ENCODE measurements at regions not wholly inside any gene's neighbourhood (a gene's known extent, or its start where the extent isn't known, plus 50 kb on each side); places are given as distances from the start of the nearest gene placed in this dataset.

DNA sequence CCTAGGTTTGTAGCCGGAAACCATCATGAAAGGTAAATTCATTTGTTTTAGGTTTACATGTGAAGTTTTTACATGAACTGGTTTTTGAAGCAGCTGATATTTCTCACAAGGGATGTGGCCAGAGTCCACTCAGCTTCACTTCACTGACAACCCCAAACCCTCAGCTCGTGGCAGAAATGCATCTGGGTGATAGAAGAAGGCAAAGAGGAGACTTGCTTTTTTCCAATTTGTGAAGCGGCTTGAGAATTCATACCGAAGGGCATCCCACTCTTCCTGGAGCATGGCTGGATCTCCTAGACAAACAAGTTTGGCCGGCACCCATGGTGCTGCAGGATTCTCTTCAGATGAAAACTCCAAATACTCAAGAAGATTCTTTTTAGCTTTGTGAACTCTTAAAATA lies 392.8 kb upstream of the CNR1 start:
- DNase-seq: no peak

DNA sequence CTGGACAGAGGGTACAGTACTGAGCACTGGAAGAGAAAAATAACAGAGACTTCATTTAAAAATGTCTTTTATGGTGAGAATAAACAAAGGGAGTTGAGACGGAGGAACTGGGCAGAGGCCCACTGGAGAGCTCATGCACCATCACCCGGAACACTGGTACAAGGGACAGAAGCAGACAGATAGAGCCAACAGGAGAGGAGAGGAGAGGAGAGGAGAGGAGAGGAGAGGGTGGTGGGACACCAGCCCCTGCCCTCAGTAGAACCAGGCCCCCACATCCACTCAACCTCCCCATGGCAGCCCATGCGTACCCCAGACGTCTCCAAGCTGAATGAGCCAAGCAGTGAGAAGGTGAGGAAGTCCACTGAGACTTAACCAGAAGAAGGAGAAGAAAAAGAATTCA lies 390.5 kb upstream of the CNR1 start:
- no peak for DNase-seq

DNA sequence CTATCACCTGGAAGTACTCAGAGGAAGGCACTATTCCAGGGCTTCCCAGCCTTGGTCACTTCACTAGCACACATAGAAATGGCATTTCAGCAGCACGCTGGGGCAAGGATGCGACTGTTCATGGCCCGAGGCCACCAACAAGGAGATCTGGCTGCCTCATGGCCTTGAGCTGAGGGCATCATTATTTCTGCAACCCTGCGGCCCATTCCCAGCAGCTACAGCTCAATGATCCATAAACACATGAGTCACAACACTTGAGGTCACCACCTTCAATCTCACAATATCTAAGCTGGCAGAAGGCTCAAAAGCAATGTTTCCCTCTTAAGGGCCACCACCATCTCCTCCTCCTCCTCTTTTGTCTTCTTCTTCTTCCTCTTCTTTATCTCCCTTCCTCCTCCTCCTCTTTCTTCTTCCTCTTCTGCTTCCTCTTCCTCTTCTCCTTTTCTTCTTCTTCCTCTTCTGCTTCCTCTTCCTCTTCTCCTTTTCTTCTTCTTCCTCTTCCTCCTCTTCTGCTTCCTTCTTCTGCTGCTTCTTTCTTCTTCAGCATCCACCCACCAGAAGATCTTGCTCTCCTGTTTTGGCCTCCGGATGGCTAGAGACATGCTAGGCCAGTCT lies 382.9 kb upstream of the CNR1 start:
- DNase-seq: no peak

DNA sequence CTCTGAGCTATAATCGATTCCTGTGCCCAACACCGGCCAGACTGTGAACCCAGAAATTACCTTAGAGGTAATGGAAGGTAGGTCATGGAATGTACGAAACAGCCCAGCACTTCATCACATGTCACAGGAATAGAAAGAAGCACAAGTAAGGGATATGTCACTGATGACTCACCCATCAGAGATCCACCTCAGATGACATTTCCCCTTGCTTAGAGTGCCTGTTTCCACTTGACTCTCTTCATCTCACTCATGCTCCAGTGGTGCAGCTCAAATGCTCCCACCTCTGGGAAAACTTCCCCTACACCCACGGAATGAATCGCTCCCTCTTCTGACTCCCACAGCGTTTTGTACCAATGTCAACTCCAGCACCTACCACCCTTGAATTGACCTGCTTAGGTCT lies 381.6 kb upstream of the CNR1 start:
- no peak for DNase-seq

DNA sequence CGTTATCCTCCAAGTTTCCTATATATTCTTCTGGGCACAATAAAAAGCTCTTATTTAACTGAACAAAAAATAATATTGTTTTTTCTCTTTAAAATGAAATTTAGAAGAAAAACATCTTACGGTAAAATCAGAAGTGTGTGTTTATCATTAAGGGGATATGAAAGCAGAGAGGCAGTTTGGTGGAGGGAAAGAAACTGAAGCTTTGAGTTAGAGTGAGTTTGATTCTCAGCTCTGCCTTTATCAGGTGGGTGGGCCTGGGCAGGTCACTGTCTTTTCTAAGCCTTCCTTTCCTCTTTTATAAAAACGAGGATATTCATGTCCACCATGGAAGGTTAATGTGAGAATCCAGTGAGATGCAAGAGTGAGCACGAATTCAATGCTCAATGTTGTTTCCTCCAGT lies 379.8 kb upstream of the CNR1 start:
- no peak for DNase-seq

DNA sequence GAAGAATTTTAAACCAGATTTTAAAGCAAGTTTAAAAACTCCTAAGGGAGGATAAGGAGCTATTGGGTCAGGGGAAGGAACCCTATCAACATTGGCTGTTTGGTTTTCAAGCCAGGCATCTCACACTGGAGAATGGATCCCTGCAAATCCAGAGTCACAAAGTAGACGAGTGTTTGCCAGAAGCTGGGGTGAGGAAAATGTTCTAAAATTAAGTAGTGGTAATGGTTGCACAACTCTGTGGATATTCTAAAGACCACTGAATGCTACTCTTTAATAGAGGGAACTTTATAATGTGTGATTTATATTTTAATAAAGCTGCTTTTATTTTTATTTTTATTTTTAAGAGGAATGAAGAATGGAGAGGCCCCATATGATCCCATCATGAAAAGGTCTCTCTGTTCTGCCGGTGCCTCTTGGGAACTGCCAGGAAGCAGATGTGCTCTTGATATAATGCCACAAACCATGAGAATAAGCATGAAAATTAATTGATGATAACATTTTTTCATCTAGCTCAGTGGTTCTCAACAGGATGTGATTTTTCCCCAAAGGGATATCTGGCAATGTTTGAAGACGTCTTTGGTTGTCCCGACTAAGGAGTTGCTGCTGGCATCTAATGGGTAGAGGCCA lies 379.0 kb upstream of the CNR1 start:
- DNase-seq: no peak

DNA sequence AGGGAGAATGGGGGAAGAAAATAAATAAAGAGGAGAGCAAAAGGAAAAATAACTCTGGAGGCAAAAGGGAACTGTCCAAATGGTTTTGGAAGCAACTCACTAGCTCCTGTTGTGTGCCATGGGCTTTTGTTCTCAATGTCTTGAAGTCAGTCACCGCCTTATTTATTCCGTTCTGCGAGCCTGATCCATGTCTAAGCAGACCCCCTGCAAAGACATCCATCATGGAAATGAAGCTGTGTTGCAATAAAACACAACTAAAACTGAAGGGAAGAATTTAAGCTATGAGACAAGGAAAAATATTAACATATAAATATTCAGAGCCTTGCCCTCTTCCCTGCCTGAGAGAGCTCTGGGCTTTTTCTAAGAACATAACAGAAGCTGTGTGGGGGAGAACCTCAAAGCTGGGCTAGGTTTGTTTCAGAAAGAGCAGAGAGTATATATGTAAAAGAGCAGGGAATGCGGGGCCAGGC lies 373.2 kb upstream of the CNR1 start:
- DNase-seq: no peak

DNA sequence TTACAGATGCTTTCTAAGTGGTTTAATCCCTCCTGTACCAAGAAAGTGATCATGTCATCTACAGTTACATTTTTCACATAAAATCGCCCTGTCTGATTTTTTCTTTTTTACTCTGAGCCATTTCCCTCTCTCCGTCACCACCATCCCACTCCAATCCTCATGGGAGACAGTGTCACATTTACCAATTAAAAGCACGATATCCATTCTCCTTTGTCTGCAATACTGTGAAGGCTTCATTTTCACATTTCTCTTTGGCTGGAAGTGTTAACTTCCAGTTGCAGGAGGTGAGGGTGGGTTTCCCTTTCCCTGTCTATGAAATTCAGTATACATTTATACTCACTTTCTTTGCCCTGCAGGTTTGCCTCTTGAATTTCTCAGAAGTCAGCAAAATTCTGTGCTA lies 372.7 kb upstream of the CNR1 start:
- DNase-seq: no peak

DNA sequence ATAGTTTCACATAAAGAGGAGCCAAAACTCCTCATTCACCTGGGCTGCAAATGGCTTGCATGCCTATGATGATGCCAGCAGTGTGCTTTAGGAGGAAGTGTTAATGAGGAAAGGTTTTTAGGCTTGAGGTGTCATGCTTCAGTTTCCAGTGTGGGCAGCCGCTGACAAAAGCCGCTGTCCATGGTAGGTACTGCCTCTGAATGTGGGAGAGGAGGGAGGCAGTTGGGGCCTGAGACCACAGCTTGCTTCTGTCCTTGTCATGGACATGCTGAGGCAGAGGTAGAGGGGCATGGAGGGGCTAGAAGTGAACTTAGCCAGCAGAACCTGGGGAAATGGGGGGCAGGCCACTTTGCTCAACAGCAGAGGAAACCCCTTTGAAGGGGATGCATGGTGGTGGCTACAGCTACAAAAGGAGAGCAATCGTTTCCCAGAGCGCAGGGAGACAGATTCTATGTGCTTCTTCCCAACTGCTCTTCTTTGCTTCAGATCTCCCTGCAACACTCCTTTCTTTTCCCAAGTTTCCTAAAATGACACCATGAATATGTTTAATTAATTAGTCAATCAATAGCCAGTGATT lies 372.1 kb upstream of the CNR1 start:
- DNase-seq: peak; percentile 9

DNA sequence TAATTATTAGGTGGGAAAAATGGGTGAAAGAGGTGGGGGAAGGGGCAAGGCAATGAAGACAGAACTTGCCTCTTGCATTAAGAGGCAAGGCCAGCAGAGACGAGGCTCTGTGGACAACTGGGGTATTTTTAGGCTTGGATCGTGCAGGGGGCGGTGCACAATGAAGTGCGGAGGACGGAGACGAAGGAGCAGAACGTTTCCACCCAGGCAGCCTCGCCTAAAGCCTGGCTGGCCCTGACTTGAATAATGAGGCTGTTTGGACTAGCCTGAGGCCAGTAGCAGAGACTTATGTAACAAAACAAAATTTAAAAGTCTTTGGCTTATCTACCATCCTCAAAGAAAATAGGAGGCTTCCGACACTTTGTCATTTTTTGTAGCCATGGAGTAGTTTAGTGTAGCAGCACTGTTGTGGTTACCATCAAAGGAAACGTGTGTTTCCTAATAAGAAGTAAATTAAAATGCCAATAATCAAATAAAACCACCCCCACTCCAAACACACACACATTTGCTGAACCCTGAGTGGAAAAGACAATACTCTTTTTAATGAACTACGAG lies 370.0 kb upstream of the CNR1 start:
- no peak for DNase-seq

DNA sequence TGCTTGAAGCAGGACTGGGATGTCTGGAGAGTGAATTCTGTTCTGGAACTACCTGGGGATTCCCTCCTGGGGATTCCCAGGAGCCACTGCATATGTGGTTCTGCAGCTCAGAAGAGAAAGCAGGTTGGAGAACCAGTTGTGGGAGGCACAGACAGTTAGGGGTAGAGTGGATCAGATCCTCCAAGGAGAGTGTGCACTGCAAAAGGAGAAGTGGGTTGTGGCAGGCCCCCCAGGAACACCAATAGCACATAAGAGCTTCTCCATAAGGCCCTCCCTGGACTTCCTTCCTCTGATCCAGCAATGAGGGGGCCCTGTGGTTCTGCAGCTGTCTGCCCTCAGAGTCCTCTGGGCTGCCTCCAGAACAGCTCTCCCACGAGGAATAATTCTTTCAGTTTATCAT lies 369.2 kb upstream of the CNR1 start:
- no peak for DNase-seq

DNA sequence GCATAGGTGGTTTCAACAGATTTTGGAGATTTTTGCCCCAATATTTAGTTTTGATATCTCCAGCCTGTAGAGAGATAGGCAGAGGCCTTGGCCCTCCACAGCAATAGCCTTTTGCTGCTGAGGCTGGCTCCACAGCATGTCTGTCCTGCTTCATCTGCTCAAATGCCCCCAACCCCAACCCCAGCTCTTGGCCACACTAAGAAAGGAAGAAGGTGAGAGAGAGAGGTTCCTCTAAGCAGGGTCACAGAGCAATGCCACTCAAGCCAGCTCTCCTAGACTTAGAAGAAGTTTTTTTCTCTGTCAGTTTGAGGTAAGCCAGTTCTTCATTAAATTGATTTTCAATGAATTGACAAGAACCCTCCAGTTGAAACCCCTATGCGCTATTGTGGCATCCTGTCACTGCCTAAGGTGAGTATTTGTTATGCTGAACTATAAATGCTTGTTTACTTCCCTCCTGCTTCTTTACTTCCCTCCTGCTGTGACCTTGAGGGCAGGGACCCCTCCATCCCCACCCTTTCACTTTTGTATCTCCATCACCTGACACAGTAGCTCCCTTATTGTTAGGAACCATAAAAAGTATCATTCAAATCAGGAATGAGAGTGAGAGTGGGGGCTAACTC lies 366.2 kb upstream of the CNR1 start:
- no peak for DNase-seq

DNA sequence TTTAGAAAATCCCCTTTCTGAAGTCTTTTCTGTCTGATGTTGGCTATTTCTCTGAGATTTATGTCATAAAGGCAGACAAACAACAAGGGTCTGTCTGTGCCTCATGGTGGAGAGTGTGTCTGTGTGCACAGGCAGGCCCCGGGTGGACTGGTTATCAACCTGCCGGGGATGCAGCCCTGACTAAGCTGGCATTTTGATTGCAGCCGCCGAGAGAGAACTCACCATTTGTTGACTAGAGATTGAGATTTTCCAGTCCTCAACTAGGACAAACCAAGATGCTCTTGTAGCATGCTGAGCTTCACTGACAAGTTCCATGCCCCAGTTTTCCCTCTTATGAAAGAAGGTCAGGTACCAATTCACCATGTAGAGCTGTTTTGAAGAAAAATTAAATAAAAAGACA lies 363.6 kb upstream of the CNR1 start:
- no peak for DNase-seq

DNA sequence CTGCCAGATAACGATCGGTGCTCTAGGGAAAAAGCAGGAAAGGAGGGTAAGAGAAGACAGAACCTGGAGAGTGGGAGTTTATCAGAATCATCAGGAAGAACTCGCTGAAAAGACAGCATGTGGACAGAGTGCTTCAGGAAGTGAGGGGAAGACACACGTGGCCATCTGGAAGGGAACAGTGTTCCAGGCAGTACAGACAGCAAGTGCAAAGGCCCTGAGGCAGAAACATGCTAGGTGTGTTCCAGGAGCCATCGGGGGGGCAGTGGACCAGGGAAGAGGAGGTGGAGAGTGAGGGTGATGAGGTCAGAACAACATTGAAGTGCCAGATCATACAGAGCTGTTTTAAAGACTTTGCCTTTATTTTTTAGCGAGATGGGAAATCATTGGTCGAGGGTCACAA lies 354.3 kb upstream of the CNR1 start:
- no peak for DNase-seq

DNA sequence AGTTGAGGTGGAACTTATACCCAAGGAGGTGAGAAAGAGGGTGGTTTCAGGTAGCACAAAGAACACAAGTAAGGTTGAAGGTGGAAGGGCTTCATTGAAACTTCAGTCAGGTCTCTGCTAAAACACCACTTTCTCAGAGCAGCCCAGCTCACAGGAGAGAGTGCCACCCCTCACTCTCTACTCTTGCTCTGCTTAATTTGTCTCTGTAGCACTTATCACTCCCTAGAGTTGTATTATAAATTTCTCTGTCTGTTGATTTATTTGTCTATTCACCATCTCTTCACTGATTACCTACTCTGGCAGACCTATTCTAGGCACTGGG lies 353.8 kb upstream of the CNR1 start:
- DNase-seq: no peak

DNA sequence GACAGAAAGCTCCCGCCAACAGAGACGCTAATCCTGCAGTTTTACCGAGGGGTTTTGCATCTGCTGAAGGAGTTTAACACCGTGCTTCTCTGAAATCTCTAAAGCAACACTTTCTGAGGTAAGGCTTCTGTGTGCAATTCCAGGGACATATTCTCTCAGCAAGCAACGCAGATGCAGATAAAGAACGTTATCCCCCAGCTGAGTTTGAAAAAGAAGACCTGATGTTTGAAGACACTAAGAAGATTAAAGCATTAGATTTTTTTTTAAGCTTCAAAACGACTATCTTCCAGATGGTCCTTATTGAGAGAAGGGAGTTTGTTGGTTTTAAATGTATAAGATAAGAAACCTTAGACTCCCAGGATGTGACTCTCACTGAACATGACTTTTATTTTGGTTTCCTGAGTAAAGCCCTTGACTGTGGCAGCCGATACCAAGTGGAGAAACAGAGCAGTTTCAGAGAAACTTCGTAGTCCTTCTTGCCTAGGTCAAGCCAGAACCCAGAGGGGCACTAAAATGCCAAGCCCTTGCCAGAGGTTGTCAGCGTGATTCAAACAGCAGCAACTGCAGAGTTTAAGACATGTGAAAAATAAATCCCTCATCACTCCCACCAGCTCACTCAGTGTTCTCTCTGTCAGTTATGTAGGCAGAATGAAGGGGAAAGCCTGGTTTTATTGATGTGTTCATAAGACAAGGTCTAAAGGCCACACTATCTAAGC lies 353.3 kb upstream of the CNR1 start:
- DNase-seq: no peak

DNA sequence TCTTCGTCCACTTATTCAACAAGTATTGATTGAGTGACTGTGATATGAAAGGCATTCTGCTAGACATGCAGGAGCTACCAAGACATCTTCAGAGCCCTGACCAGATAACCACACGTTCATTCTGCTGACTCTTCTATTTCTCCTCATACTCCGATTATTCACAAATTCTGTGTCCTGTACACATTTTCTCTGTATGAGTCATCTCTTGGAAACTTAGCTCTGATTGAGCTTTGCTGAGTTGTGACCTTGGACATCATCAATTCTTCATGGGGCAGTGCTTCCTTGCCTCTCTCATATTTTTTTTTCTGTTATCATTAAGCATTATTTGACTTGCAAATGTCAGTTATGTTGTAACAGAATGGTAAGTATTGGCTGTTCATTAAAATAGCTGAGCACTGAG lies 351.6 kb upstream of the CNR1 start:
- DNase-seq: no peak

DNA sequence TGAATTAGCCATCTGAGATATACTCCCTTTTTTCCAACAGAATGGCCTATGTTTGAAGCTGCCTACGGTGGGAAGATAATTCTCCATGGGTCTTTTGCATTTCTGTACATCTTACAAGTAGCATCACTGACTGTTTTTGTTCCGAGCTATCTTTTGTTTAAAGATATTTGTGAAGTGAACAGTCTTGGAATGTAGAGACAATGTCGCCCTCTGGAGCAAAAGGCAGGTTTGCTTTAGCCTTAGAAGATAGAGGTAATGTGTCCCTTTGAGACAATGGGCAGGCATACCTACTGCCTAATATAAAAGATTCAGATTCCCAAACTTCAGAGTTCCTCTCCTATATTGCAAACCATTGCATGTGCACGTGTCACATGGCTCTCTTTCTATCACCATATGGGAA lies 347.8 kb upstream of the CNR1 start:
- no peak for DNase-seq

DNA sequence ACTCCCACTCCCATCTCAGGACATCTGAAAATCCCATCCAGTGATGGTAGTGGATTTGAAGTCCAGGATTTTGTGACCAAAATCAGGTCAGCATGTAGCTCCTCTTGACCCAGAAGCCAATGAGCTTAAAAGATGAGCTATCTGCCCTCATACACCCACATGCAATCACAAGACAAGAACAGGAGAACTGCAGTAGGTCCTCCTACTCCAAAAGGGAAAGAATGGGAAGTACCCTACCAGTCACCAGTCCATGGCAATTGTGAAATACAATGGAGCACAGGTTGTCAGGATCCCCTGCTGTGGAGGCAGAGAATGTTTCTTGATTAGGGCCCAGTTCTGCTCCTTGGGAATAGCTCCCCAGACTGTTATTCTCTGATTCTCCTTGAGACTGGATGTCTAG lies 347.3 kb upstream of the CNR1 start:
- no peak for DNase-seq

DNA sequence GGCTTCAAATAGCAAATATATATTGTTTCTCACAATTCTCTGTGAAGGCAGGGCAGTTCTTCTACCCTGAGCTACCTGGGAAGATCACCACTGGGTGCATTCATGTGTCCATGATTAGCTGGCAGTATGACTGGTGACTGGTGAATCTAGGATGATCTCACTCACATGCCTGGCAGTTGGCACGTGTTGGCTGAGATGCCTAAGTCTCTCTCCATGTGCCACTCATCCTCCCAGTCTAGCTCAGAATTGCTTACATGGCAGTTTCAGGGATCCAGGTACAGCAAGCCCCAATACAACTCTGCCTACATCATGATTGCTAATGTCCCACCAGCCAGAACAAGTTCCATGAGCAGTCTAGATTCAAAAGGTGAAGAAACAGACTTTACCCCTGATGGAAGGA lies 346.8 kb upstream of the CNR1 start:
- DNase-seq: no peak

DNA sequence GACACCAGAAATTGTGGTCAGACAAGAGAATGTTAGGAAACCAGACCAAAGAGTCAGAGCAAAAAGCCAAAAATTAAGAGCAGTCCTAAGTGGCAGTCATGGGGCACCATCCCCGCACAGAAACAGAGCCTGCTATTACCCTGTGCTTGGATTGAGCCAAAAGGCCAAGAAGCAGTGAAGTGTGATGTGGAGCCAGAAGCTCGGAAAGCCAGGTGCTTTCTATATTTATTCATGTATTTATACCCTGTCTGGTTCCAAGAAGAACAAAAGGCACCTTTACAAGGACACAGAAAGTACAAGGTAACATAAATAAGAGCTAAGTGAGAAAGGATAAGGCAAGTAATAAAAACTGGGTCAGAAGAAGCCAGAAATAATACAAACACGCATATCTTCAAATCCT lies 336.2 kb upstream of the CNR1 start:
- DNase-seq: no peak

DNA sequence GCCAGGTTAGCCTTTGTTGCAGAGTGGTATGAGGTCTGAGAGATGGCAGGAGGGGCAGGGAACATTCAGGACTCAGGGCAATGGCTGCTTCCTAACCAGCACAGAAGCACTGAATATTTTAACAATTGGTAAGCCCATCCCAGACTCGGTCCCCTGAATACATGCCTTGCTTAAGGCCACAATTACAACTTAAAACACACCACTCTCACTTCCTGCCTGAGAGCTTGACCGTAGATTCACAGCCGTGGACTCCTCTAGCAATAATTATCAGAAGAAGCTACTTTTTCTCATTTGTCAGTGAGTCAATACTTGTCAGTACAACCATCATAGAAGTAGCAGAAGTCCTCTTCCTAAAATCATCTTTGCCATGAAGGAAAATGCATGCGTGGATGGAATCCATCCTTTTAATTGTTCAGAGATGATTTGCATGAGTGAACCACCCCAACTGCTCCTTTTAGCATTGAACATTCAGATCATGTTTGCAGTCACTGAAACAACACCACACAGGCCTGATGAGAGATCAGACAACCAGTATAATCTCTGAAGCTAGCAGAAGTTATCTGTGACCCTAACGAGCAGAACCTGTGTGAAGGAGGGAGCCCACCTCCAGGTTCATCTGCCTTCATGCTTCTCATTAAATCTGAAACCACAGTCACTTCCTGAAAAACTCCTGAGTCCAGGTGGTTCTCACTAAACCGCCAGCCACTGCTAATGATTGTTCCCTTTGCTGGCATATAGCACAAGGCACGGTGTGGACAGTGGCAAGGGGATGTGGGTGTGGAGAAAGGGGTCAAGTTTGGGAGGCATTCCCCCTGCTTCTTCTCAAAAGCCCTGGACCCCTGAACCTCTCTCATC lies 333.9 kb upstream of the CNR1 start:
- DNase-seq: no peak

DNA sequence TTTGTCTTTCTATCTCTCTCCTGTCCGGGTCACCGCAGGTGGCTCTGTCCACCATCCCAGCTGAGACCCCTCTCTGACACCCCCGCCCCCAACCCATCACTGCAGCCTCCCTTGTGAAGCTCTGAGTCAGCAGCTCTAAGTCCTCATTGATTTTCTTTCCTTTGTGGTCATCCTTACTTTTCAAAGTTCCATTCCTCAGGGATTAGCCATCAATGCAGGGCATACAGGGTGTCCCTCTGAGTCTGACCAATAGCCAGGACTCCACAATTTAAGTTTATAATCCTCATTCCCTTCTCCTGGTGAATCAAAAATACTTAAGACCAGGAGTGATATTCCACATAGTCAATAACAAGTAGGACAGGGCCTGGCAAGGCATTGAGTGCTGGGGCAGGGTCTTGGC lies 333.3 kb upstream of the CNR1 start:
- no peak for DNase-seq
